ENCODE measurements at regions not wholly inside any gene's neighbourhood (a gene's known extent, or its start where the extent isn't known, plus 50 kb on each side); places are given as distances from the start of the nearest gene placed in this dataset.
"Not testable (repeated sequence)": the region's sequence is repeated elsewhere in the genome, so short reads cannot be mapped to it uniquely, and the experiment has no call there.

DNA sequence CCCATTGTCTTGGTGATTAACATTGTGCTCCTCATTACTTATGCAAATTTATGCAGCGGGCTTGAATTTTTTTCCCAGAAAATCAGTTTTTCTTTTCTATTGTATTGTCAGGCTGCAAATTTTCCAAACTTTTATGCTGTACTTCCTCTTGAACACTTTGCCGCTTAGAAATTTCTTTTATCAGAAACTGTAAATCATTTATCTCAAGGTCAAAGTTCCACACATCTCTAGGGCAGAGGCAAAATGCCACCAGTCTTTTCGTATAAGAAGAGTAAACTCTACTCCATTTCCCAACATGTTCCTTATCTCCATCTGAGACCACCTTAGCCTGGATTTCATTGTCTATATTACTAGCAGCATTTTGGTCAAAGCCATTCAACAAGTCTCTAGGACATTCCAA is 113.9 kb upstream of the OLFM3 start:
- Histone ChIP-seq H3K27me3 (ENCODE audit: insufficient read depth, low read length, poor library complexity) (no peaks in the 10 kb centered on the region), H2AFZ (ENCODE audit: low read depth, low read length) (no peak overlapping the region; the same call in 1 of the 2 replicates), H3K9me3 (ENCODE audit: insufficient read depth, low read length, severe bottlenecking) (no peaks in the 10 kb centered on the region), H3K36me3 (ENCODE audit: insufficient read depth, low read length) (no peaks in the 10 kb centered on the region), H3K4me1 (ENCODE audit: insufficient read depth, low read length) (no peaks in the 10 kb centered on the region), H3K27ac (ENCODE audit: low read length) (no peak overlapping the region), H3K4me3 (ENCODE audit: low read depth in 1 of 2, low read length in 2 of 2) (no peak overlapping the region), H3K4me2 (ENCODE audit: insufficient read depth, low read length) (no peak overlapping the region), H4K20me1 (ENCODE audit: insufficient read depth, low read length) (no peaks in the 10 kb centered on the region), H3K9ac (ENCODE audit: low read depth, low read length) (no peak overlapping the region), H3K79me2 (ENCODE audit: insufficient read depth, low read length) (no peaks in the 10 kb centered on the region)
- DNase-seq (no peak), ATAC-seq (ENCODE audit: insufficient read depth, low read depth) (no peak)
- TF ChIP-seq EZH2 (IDR thresholded peaks at IDR 0.05; ENCODE audit: borderline replicate concordance, low read depth, low read length, severe bottlenecking), result no peak
- TF ChIP-seq, protein P1, sequence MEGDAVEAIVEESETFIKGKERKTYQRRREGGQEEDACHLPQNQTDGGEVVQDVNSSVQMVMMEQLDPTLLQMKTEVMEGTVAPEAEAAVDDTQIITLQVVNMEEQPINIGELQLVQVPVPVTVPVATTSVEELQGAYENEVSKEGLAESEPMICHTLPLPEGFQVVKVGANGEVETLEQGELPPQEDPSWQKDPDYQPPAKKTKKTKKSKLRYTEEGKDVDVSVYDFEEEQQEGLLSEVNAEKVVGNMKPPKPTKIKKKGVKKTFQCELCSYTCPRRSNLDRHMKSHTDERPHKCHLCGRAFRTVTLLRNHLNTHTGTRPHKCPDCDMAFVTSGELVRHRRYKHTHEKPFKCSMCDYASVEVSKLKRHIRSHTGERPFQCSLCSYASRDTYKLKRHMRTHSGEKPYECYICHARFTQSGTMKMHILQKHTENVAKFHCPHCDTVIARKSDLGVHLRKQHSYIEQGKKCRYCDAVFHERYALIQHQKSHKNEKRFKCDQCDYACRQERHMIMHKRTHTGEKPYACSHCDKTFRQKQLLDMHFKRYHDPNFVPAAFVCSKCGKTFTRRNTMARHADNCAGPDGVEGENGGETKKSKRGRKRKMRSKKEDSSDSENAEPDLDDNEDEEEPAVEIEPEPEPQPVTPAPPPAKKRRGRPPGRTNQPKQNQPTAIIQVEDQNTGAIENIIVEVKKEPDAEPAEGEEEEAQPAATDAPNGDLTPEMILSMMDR (IDR thresholded peaks at IDR 0.05; ENCODE audit: borderline replicate concordance, extremely low read depth, low read length, poor library complexity, severe bottlenecking), result no peak

DNA sequence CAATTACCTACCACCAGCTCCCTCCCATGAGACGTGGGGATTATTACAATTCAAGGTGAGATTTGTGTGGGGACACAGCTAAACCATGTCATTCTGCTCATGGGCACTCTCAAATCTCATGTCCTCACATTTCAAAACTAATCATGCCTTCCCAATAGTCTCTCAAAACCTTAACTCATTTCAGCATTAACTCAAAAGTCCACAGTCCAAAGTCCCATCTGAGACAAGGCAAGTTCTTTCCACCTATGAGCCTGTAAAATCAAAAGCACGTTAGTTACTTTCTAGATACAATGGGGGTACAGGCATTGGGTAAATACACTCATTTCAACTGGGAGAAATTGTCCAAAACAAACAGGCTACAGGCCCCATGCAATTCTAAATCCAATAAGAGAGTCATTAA is 112.8 kb upstream of the OLFM3 start:
- not testable (repeated sequence) for H3K27ac ChIP-seq (ENCODE audit: low read length); H3K4me3 ChIP-seq (ENCODE audit: low read depth in 1 of 2, low read length in 2 of 2); DNase-seq; H3K4me1 ChIP-seq (ENCODE audit: insufficient read depth, low read length); H3K4me2 ChIP-seq (ENCODE audit: insufficient read depth, low read length); H4K20me1 ChIP-seq (ENCODE audit: insufficient read depth, low read length); H3K9me3 ChIP-seq (ENCODE audit: insufficient read depth, low read length, severe bottlenecking); H3K9ac ChIP-seq (ENCODE audit: low read depth, low read length); H3K27me3 ChIP-seq (ENCODE audit: insufficient read depth, low read length, poor library complexity); H2AFZ ChIP-seq (ENCODE audit: low read depth, low read length); H3K79me2 ChIP-seq (ENCODE audit: insufficient read depth, low read length); ATAC-seq (ENCODE audit: insufficient read depth, low read depth); H3K36me3 ChIP-seq (ENCODE audit: insufficient read depth, low read length)

DNA sequence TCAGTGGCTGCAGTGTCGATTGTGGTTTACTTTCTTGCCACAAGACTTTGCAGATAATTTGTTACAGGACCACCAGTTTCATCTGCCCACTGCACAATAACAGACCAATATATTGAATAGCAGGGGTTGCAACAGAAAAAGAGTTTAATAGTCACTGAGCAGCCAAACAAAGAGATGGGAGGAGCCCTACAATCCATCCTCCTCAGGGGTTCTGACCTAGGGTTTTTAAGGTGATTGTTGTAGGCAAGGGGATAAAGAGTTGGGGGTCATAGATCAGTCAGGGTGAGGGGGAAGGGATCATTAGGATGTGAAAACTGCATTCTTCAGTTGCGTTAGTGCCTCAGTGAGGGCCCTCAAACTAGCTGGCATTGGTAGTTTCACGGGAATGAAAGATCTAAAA is 110.7 kb upstream of the OLFM3 start:
- no peaks in the 10 kb centered on the region for H3K79me2 ChIP-seq (ENCODE audit: insufficient read depth, low read length)
- no peaks in the 10 kb centered on the region for H3K4me1 ChIP-seq (ENCODE audit: insufficient read depth, low read length)
- ATAC-seq (ENCODE audit: insufficient read depth, low read depth) (no peak), DNase-seq (no peak)
- H3K9ac ChIP-seq (ENCODE audit: low read depth, low read length), result no peak overlapping the region
- H3K4me3 ChIP-seq (ENCODE audit: low read depth in 1 of 2, low read length in 2 of 2), result no peak overlapping the region
- H3K4me2 ChIP-seq (ENCODE audit: insufficient read depth, low read length), result no peak overlapping the region
- H3K27me3 ChIP-seq (ENCODE audit: insufficient read depth, low read length, poor library complexity), result no peaks in the 10 kb centered on the region
- no peak for TF ChIP-seq EZH2 (IDR thresholded peaks at IDR 0.05; ENCODE audit: borderline replicate concordance, low read depth, low read length, severe bottlenecking)
- TF ChIP-seq, protein P1 (IDR thresholded peaks at IDR 0.05; ENCODE audit: borderline replicate concordance, extremely low read depth, low read length, poor library complexity, severe bottlenecking), result no peak
- no peak overlapping the region for H3K27ac ChIP-seq (ENCODE audit: low read length)
- H3K36me3 ChIP-seq (ENCODE audit: insufficient read depth, low read length), result no peaks in the 10 kb centered on the region
- H3K9me3 ChIP-seq (ENCODE audit: insufficient read depth, low read length, severe bottlenecking), result no peaks in the 10 kb centered on the region
- no peaks in the 10 kb centered on the region for H4K20me1 ChIP-seq (ENCODE audit: insufficient read depth, low read length)
- H2AFZ ChIP-seq (ENCODE audit: low read depth, low read length), result no peak overlapping the region

DNA sequence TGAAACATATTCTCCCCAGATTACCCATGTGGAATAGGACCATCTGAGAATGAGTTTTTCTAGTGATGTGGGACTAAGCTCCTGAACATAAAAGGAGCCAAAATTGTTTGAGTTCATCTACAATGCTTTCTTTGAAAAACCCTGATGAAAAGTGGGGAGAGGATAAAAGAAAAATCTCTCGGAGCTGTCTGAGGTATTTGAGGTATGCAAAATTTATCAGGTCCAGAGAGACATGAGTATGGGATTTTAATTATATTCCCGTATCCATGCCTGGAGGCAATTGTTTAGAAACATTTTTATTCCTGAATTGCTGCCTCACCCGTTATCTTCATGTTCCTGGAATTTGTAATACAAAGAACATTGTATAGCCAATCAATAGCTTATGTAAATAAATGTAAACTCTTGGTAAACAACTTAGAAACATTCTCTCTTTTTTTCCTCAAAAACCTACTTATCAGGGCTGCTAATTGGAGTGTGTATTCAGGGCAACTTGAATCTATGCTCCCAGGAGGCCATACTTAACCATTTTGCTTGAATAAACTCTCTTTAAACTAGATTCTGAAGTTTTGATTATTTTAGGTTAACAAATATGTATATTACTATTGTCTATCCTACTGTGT is 109.3 kb upstream of the OLFM3 start:
- no peak overlapping the region for H3K4me2 ChIP-seq (ENCODE audit: insufficient read depth, low read length)
- no peaks in the 10 kb centered on the region for H3K79me2 ChIP-seq (ENCODE audit: insufficient read depth, low read length)
- no peak overlapping the region for H3K27ac ChIP-seq (ENCODE audit: low read length)
- no peak overlapping the region for H2AFZ ChIP-seq (ENCODE audit: low read depth, low read length)
- no peaks in the 10 kb centered on the region for H3K36me3 ChIP-seq (ENCODE audit: insufficient read depth, low read length)
- ATAC-seq (ENCODE audit: insufficient read depth, low read depth), result no peak
- no peak overlapping the region for H3K4me3 ChIP-seq (ENCODE audit: low read depth in 1 of 2, low read length in 2 of 2)
- no peaks in the 10 kb centered on the region for H3K27me3 ChIP-seq (ENCODE audit: insufficient read depth, low read length, poor library complexity)
- H3K4me1 ChIP-seq (ENCODE audit: insufficient read depth, low read length), result no peaks in the 10 kb centered on the region
- no peak for DNase-seq
- no peak for TF ChIP-seq EZH2 (IDR thresholded peaks at IDR 0.05; ENCODE audit: borderline replicate concordance, low read depth, low read length, severe bottlenecking)
- TF ChIP-seq, protein P1 (IDR thresholded peaks at IDR 0.05; ENCODE audit: borderline replicate concordance, extremely low read depth, low read length, poor library complexity, severe bottlenecking), result no peak
- no peak overlapping the region for H3K9ac ChIP-seq (ENCODE audit: low read depth, low read length)
- no peaks in the 10 kb centered on the region for H3K9me3 ChIP-seq (ENCODE audit: insufficient read depth, low read length, severe bottlenecking)
- no peaks in the 10 kb centered on the region for H4K20me1 ChIP-seq (ENCODE audit: insufficient read depth, low read length)

Measured in DND-41 (cell line).